8988T (cell line): ENCODE measurements at regions not wholly inside any gene's neighbourhood (a gene's known extent, or its start where the extent isn't known, plus 50 kb on each side); places are given as distances from the start of the nearest gene placed in this dataset.
"Not testable (repeated sequence)": the region's sequence is repeated elsewhere in the genome, so short reads cannot be mapped to it uniquely, and the experiment has no call there.

Experiments used
- DNase-seq: peaks from one replicate; pipeline ENCODE4 v3.0.0; 2011

GRCh38 chr5:8828596-8829322, 717.1 kb downstream of the SEMA5A start:
- no peak for DNase-seq

- DNase-seq, result peak; percentile 61
Observed at GRCh38 chr5:8829323-8830029, 716.4 kb downstream of the SEMA5A start.

GRCh38 chr5:8831251-8831650, 714.6 kb downstream of the SEMA5A start:
- no peak for DNase-seq

GRCh38 chr5:8831854-8832253, 714.0 kb downstream of the SEMA5A start:
- DNase-seq, result no peak

- no peak for DNase-seq
Observed at GRCh38 chr5:8839361-8840055, 706.4 kb downstream of the SEMA5A start.

- DNase-seq, result no peak
Observed at GRCh38 chr5:8840237-8840636, 705.6 kb downstream of the SEMA5A start.

- not testable (repeated sequence) for DNase-seq
Observed at GRCh38 chr5:8840746-8841145, 705.1 kb downstream of the SEMA5A start.

- DNase-seq, result peak; percentile 69
Observed at GRCh38 chr5:8842971-8843551, 702.8 kb downstream of the SEMA5A start.

- DNase-seq, result no peak
Observed at GRCh38 chr5:8843771-8844170, 702.1 kb downstream of the SEMA5A start.

- no peak for DNase-seq
Observed at GRCh38 chr5:8844206-8844605, 701.7 kb downstream of the SEMA5A start.

GRCh38 chr5:8844847-8845246, 701.0 kb downstream of the SEMA5A start:
- no peak for DNase-seq

GRCh38 chr5:8845296-8845695, 700.6 kb downstream of the SEMA5A start:
- no peak for DNase-seq

- DNase-seq, result no peak
Observed at GRCh38 chr5:8848366-8848765, 697.5 kb downstream of the SEMA5A start.

GRCh38 chr5:8848997-8849594, 696.8 kb downstream of the SEMA5A start:
- no peak for DNase-seq

GRCh38 chr5:8851101-8851500, 694.8 kb downstream of the SEMA5A start:
- DNase-seq, result no peak

- DNase-seq, result no peak
Observed at GRCh38 chr5:8857051-8857450, 688.8 kb downstream of the SEMA5A start.

- no peak for DNase-seq
Observed at GRCh38 chr5:8861764-8862163, 684.1 kb downstream of the SEMA5A start.

- DNase-seq, result no peak
Observed at GRCh38 chr5:8864053-8864452, 681.8 kb downstream of the SEMA5A start.

GRCh38 chr5:8865266-8865665, 680.6 kb downstream of the SEMA5A start:
- no peak for DNase-seq

GRCh38 chr5:8865686-8866374, 680.0 kb downstream of the SEMA5A start:
- no peak for DNase-seq

GRCh38 chr5:8868283-8868682, 677.6 kb downstream of the SEMA5A start:
- no peak for DNase-seq

- no peak for DNase-seq
Observed at GRCh38 chr5:8869932-8870331, 675.9 kb downstream of the SEMA5A start.
